Heart right ventricle (tissue), 16 donors: ENCODE measurements at regions not wholly inside any gene's neighbourhood (a gene's known extent, or its start where the extent isn't known, plus 50 kb on each side); places are given as distances from the start of the nearest gene placed in this dataset.

ENCODE experiments used
- ATAC-seq, 8 donors: fragments of 200-7000 bp; cut with Tn5 transposase; one replicate each; pipeline ENCODE4 v1.9.1; 2020; ENCODE audit warnings: mild to moderate bottlenecking in 8 of 8, moderate library complexity in 8 of 8, moderate number of reproducible peaks in 1 of 8
- DNase-seq, 2 donors: peaks; one replicate each; pipeline ENCODE4 v3.0.0-alpha.2; 2020
- H3K27ac ChIP-seq, 10 donors: fragments of 200-600 bp; sonication (generic) in 2 of 10; one replicate each; pipeline versions ENCODE4 v1.5.0 to v1.8.0; 2020 to 2022; ENCODE audit warnings: mild to moderate bottlenecking in 3 of 10
- H3K27me3 ChIP-seq, 7 donors: fragments of 200-600 bp; one replicate each; pipeline ENCODE4 v1.8.0; 2021 to 2022; ENCODE audit warnings: mild to moderate bottlenecking in 2 of 7
- H3K36me3 ChIP-seq, 9 donors: fragments of 200-600 bp; sonication (generic) in 1 of 9; one replicate each; pipeline versions ENCODE4 v1.5.0 to v1.8.0; 2020 to 2022; ENCODE audit warnings: mild to moderate bottlenecking in 2 of 9
- H3K4me1 ChIP-seq, 9 donors: fragments of 200-600 bp; sonication (generic) in 1 of 9; one replicate each; pipeline versions ENCODE4 v1.5.0 to v1.8.0; 2020 to 2022; ENCODE audit warnings: mild to moderate bottlenecking in 4 of 9
- H3K4me3 ChIP-seq, 10 donors: fragments of 200-600 bp; sonication (generic) in 2 of 10; one replicate each; pipeline versions ENCODE4 v1.5.0 to v1.8.0; 2020 to 2022; ENCODE audit warnings: mild to moderate bottlenecking in 7 of 10, moderate library complexity in 2 of 10
- H3K9me3 ChIP-seq, 11 donors: fragments of 200-600 bp in 10 of 11; sonication (generic) in 2 of 11; one replicate each; pipeline versions ENCODE4 v1.5.0 to v1.8.0; 2013 to 2022; ENCODE audit warnings: mild to moderate bottlenecking in 2 of 11, control low read depth in 1 of 11, moderate library complexity in 1 of 11
- WGBS, 2 donors: extraction: QIAGEN DNeasy Blood & Tissue Kit; methylation state at CpG; one replicate each; pipeline ENCODE4 v1.1.7; 2013; ENCODE audit warnings: inconsistent platforms in 1 of 2; 5-methylcytosine and 5-hydroxymethylcytosine counted together
- intact Hi-C, 10 donors: fragments of 100-400 bp; cut with DNase I; formaldehyde crosslinking; loops; one replicate each; pipeline versions ENCODE4 v1.11.1 to v1.14.2; 2022
- TF ChIP-seq, protein P1 (sequence below), 9 donors: fragments of 200-600 bp; sonication (generic) in 2 of 9; IDR thresholded peaks; one replicate each; pipeline versions ENCODE4 v1.5.0 to v1.8.0; 2021 to 2022; ENCODE audit warnings: antibody characterized with exemption in 9 of 9, mild to moderate bottlenecking in 5 of 9, moderate library complexity in 1 of 9
- donor health status: Arrhythmogenic right ventricular cardiomyopathy.
- donor health status: ischemic (EF 13 %, LVEDD 7.1; RV severe dilation, severe dysfunction).
- donor health status: healthy with polysubstance abuse.
- donor health status: DM: no; HTN: yes; CAD: no.
- donor health status: DM: no; HTN: no; CAD: no.
- donor health status: ischemic (EF 25% LVEDD 6.9; RV normal size, moderate dysfunction).
- donor health status: ischemic (EF 25% LVEDD 5.7; RV mildly dilated, moderate dysfunction).
- donor health status: healthy.
- donor health status: DM: yes; HTN: yes; CAD: no.
- donor health status: Ischemic cardiomyopathy.
- donor health status: ischemic (EF 35%, LVEDD 5.7; RV mildly dilated, moderate dysfunction).
- donor health status: nonischemic (EF 11% LVEDD 7.7; RV severe dilation, severe dysfunction).
- donor health status: DM: yes; HTN: yes; CAD: no.
- donor health status: PGD.
- donor health status: ischemic (EF 29% LVEDD 5.4; RV normal size, mild dysfunction).
- donor health status: nonischemic (EF 23%, LVEDD 6.1; RV moderate dilation, normal function).

DNA sequence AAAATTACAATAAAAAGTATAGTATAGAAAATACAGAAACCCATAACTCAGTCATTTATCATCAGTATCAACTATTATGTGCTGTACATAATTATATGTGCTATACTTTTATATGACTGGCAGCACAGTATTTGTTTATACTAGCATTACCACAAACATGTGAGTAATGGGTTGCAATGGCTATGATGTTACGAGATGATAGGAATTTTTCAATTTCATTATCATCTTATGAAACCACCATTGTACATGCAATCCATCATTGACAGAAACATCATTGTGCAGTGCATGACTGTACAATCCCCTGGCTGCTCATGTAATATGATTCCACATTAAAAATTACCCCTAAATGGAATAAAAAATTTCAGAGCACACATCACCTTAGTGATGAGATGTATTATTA, 55.7 kb upstream of the TMEM229A start:
- DNase-seq, result no peak
- Histone ChIP-seq H3K9me3 (no peaks in the 10 kb centered on the region), H3K36me3 (no peaks in the 10 kb centered on the region), H3K4me3 (no peak overlapping the region), H3K27me3 (no peaks in the 10 kb centered on the region), H3K27ac (no peak overlapping the region), H3K4me1 (peaks cover 0 to 17% (median 7%) of the 10 kb centered on the region in 9 donors)
- intact Hi-C loops, result no loop called here
- TF ChIP-seq, protein P1, sequence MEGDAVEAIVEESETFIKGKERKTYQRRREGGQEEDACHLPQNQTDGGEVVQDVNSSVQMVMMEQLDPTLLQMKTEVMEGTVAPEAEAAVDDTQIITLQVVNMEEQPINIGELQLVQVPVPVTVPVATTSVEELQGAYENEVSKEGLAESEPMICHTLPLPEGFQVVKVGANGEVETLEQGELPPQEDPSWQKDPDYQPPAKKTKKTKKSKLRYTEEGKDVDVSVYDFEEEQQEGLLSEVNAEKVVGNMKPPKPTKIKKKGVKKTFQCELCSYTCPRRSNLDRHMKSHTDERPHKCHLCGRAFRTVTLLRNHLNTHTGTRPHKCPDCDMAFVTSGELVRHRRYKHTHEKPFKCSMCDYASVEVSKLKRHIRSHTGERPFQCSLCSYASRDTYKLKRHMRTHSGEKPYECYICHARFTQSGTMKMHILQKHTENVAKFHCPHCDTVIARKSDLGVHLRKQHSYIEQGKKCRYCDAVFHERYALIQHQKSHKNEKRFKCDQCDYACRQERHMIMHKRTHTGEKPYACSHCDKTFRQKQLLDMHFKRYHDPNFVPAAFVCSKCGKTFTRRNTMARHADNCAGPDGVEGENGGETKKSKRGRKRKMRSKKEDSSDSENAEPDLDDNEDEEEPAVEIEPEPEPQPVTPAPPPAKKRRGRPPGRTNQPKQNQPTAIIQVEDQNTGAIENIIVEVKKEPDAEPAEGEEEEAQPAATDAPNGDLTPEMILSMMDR (IDR thresholded peaks at IDR 0.05), result no peak
- 88 to 94% methylated on average over 1 of the region's 1 CpG for WGBS, 2 donors
- no peak for ATAC-seq

DNA sequence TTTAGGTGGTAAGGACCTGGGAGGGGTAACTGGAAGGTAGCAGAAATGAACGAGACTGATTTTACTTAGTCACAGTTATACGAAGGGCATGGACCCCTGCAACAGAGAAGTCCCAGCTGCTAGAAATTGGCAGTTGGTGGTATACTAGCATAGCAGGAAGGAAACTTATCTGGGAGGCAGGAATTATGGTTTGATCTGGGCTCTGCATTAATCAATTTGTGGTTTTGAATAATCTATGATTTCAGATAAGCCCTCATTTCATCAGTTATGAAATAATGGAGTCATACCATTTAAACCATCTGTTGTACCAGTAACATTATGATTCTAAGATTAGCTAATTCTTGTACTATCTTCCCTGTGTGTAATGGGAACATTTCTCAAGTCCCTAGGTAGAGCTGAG, 54.0 kb upstream of the TMEM229A start:
- H3K27me3 ChIP-seq, result no peaks in the 10 kb centered on the region
- H3K27ac ChIP-seq, result no peak overlapping the region
- peaks cover 0 to 19% (median 7%) of the 10 kb centered on the region in 9 donors for H3K4me1 ChIP-seq
- TF ChIP-seq, protein P1 (IDR thresholded peaks at IDR 0.05), result no peak
- no peaks in the 10 kb centered on the region for H3K9me3 ChIP-seq
- intact Hi-C loops, result no loop called here
- no peak for DNase-seq
- no peaks in the 10 kb centered on the region for H3K36me3 ChIP-seq
- H3K4me3 ChIP-seq, result no peak overlapping the region
- WGBS, 2 donors, result 55 to 78% methylated on average over 2 of the region's 2 CpGs
- no peak for ATAC-seq

DNA sequence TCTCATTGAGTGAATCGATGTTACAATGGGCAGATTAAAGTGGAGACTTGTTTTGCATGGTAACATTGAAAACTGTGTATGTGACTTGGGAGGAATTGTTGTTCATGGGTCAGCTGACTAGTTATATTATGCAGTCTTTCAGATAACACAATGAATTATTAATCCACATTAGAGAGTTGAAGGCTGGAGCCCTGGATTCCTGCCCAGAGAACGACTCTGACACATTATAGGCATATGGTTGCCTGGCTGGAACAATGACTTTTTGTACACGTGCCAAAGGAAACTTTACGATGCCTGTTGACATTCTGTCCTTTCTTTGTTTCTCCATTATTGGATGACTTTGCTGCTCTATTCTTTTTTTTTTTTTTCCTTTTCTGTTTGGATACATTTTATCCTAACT, 52.3 kb upstream of the TMEM229A start:
- intact Hi-C loops, result no loop called here
- DNase-seq (no peak), ATAC-seq (no peak)
- Histone ChIP-seq H3K4me1 (peaks cover 0 to 19% (median 7%) of the 10 kb centered on the region in 9 donors), H3K27ac (no peak overlapping the region), H3K4me3 (no peak overlapping the region), H3K27me3 (no peaks in the 10 kb centered on the region), H3K9me3 (no peaks in the 10 kb centered on the region), H3K36me3 (no peaks in the 10 kb centered on the region)
- TF ChIP-seq, protein P1 (IDR thresholded peaks at IDR 0.05), result no peak
- WGBS, 2 donors, result 18 to 19% methylated on average over 4 of the region's 4 CpGs

DNA sequence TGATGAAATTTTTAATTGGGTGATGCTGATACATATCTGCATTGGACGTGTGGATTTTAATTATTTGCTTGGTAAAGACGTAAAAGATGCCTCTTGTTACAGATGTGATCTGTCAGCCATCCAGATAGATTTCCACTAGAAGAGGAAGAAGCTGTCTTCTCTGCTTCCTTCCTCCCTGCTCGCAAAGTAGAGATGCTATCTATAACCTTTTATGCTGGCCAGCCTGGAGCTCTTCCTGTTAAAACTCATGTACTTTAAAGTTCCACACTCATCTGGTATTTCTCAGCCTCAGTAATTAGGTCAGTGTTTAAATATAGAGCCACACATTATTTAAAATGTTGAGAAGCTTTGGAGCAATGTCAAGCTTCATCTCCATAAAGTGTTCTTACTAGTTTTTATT, 51.2 kb upstream of the TMEM229A start:
- no peak for DNase-seq
- WGBS, 2 donors, result 1 to 5% methylated on average over 3 of the region's 3 CpGs

More for the DNA sequence above, 51.2 kb upstream of the TMEM229A start:
- Histone ChIP-seq H3K4me1 (peaks cover 0 to 19% (median 7%) of the 10 kb centered on the region in 9 donors), H3K27me3 (no peaks in the 10 kb centered on the region), H3K4me3 (no peak overlapping the region), H3K36me3 (no peaks in the 10 kb centered on the region), H3K9me3 (no peaks in the 10 kb centered on the region), H3K27ac (no peak overlapping the region)
- ATAC-seq, result peak in 6 of 8 donors; percentile 75 to 94 (median 83)
- intact Hi-C loops, result no loop called here
- TF ChIP-seq, protein P1 (IDR thresholded peaks at IDR 0.05), result no peak
